GM15510 (cell line): ENCODE measurements at regions not wholly inside any gene's neighbourhood (a gene's known extent, or its start where the extent isn't known, plus 50 kb on each side); places are given as distances from the start of the nearest gene placed in this dataset.

ENCODE experiments used
- POLR2A ChIP-seq: IDR thresholded peaks from 3 replicates; pipeline ENCODE4 v1.6.1; 2011; ENCODE audit warnings: borderline replicate concordance; ENCODE audit not compliant: insufficient read length; ENCODE audit errors: extremely low read depth

DNA sequence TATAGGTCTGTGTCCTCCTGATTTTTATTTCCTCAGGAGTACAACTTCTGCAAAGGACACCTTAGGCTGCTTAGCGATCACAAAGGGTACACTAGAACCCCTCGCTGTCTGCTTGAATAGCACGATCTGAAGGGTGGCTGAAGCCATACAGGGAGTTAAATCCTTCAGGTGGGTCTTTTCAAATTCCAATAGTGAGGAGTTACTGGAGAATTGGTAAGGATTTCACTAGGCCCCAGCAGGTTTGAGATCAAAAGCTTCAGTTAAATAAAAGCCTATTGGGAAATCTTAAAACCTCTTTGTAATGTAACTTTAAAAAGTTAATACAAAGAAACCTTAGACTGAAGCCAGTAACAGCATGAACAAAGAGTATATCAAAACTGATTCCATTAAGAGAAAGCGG lies 613.1 kb downstream of the ZEB2 start:
- TF ChIP-seq POLR2A, result no peak

DNA sequence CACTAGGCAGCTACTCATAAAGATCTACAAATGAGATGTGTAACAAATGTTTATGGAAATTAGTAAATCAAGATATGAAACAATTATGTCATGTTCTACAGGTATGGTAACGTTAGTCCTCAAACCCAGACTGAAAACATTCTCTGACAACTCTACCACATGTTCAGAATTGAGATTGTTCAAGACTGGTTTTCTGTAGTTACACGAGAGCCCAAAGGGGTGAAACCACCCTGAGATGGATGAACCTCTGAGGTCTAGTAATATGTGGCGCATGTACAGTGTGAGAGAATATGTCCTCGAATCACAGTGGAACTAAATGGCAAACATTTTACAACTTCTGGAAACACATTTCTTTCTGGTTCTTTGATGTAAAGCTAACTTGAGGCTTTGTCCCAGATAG lies 614.3 kb downstream of the ZEB2 start:
- TF ChIP-seq POLR2A, result no peak

- TF ChIP-seq POLR2A, result no peak
Observed at GRCh38 chr2:143903172-143903856, 616.6 kb downstream of the ZEB2 start.

DNA sequence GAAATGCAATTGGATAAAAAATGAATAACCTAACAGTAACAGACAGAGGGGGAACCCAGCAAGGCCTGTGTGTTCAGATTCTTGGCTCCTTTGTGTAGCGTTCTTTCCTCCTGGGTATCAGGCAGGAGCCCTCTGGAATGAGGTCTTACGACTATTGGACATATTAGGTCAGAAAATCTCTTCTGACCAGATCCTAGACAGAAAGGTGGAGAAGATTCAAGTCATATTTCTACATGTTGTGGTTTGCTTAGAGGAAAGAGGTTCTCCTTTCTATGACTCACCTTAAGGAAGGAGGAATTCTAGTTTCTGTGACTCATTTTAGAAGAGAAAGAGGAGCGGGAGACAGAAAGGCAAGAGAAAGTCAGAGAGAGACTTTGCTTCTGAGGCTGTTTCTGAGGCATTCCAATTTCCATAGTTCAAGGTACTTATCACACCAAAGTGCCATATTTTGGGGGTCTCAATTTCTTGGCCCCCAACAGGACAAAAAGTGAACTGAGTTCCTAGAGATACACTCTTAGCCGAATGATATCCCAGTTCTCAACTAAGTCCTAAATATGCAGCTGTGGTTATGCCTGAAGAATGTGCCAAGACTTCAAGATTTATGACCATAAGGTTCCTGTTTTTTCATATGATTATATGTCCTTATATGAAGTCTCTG lies 618.6 kb downstream of the ZEB2 start:
- no peak for TF ChIP-seq POLR2A

- no peak for TF ChIP-seq POLR2A
Observed at GRCh38 chr2:143899987-143900386, 619.9 kb downstream of the ZEB2 start.

- TF ChIP-seq POLR2A, result no peak
Observed at GRCh38 chr2:143893371-143893770, 626.5 kb downstream of the ZEB2 start.

- TF ChIP-seq POLR2A, result no peak
Observed at GRCh38 chr2:143891879-143892308, 628.0 kb downstream of the ZEB2 start.

GRCh38 chr2:143890798-143891197 lies 629.1 kb downstream of the ZEB2 start:
- TF ChIP-seq POLR2A, result no peak

GRCh38 chr2:143889216-143889615 lies 630.7 kb downstream of the ZEB2 start:
- no peak for TF ChIP-seq POLR2A

DNA sequence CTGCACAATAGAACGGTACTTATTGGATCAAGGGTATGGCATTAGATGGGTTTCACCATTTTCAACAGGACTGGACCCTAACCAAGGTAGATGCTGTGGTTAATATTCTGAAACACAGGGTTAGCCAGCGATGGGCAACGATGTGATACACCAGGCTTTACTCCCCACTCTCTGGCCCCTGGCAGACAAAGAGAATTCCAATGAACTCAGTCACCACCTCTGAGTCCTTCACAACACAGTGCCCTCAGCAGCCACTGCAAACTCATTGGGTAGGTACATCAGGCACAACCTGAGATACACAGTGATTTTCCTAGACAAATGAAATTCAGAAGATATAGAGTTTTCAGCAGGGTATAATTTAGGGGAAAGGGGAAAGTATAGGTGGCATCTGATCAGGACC lies 634.5 kb downstream of the ZEB2 start:
- TF ChIP-seq POLR2A, result no peak

DNA sequence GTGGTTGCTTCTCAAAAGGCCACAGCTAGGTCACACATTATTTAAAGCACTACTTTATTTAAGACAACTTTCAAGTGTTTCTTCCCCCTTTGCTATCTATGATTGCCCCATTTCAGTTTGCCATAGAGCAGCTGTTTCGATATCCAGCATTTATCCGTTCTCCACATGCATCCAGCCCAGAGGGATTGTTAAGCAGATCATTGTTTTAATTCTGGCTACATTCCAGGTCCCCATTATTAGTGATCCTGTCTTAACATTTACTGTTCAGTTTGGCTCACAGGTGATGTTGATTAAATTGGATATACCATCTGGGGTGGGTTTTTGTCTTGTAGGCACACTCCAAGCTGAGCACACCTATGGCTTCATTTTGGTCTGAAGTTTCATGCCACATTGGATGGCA lies 638.7 kb downstream of the ZEB2 start:
- no peak for TF ChIP-seq POLR2A

DNA sequence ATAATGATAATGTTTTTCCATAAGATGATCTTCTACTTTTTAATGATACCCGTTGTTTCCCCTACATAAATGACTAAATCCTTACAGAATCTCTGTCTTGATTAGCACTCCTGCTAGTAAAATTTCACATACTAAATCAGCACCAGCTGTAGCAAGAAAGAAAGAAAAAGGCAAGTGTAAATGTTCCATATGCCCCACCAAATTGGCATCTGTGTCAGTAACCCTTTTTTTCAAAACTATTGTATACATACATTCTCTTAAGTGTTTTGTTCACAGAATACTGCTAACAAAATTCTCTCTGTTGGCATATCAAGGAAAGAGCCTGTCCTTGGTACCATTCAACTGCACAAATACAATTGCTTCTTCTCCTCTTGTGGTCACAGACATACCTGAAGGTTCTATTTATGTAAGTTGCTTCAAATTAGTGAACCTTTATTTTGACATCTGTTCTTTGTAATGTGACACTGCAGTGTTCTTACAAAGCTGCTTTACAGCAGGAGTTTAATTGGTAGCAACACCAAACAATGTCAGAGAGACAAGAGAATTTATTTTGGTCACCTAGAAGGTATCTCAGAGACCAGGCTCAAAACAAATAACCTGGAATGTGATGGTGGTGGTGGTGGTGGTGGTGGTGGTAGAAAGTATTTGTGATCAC lies 641.9 kb downstream of the ZEB2 start:
- TF ChIP-seq POLR2A, result no peak

DNA sequence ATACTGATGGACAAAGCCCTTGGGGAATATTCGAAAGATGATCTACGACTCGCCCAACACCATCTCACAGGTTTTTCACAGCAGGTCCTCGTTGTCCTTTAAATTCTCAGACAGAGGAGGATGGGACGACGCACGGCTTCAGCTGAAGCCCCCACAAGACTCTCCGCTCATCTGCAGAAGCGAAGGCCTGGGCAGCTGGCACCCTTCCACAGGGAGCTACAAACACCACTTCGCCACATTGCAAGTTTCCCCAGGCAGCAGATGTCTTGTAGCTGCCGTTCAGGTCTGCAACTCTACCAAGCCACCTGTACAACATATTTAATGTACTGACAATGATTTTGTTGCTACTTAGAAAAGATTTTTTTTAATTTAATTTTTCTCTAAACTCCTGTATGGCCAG lies 642.9 kb downstream of the ZEB2 start:
- no peak for TF ChIP-seq POLR2A

DNA sequence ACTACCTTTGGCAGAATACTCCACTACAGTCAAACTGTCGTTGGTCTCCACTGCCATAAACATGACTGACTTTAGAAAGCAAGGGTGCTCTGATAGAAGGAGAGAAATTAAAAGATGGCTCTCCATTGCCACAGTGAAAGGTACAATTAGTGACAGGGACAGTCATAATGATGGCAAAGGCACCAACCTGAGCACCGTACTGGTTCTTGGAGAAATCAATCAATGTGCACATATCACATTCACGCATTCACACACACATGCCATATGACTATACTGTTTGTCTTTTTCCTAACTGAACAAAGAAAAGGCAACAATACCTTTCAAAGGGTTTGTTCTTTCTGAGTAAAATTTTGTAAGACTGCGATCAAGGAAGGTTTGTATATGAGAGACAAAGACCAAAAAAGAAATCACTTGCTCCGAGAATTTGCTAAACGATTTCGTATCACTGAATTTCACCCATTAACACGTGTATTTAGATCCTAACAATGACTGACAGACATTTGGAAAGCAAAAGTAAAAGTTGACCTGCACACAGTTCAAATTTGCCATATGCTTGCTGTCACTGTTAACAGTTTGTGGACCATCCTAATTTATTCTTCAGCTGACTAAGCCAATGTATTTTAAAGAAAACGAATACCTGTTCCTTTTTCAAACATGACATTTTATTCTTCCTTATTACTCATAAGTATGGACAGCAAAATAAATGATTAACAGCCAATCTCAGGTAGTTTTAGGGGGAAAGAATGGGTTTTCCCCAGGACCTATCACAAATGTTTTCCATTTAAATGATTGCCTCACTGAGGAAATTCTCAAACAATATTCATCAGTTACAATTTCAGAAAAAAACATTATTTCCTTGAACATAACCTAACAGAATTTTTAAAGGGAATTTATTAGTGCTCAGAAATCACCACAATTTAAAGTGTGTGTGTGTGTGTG lies 644.4 kb downstream of the ZEB2 start:
- TF ChIP-seq POLR2A, result no peak

DNA sequence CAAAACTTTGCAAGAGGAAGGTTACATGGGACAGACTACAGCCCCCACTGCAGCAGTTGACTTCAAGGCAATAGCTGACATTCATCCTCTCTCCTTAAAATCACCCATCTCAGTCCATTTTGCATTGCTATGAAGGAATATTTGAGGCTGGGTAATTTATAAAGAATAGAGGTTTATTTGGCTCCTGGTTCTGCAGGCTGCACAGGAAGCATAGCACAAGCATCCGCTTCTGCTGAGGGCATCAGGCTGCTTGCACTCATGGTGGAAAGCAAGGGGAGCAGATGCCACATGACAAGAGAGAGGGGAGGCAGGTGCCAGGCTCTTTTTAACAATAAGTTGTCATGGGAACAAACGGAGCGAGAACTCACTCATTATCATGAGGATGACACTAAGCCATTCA lies 646.0 kb downstream of the ZEB2 start:
- TF ChIP-seq POLR2A, result no peak
